Non-pigmented ciliary epithelial cell (primary cell): ENCODE measurements at regions not wholly inside any gene's neighbourhood (a gene's known extent, or its start where the extent isn't known, plus 50 kb on each side); places are given as distances from the start of the nearest gene placed in this dataset.
"Not testable (repeated sequence)": the region's sequence is repeated elsewhere in the genome, so short reads cannot be mapped to it uniquely, and the experiment has no call there.

Experiments
- DNase-seq: peaks from one replicate; pipeline ENCODE4 v3.0.0-alpha.2; 2010; ENCODE audit warnings: low read depth

- DNase-seq, result no peak
These were observed 255.3 kb upstream of the GJE1 start for GRCh38 chr6:141877275-141877983.

- DNase-seq, result no peak
These were observed 257.7 kb upstream of the GJE1 start for GRCh38 chr6:141874930-141875602.

- DNase-seq, result not testable (repeated sequence)
These were observed 263.2 kb upstream of the GJE1 start for GRCh38 chr6:141869509-141869908.

- no peak for DNase-seq
These were observed 265.0 kb upstream of the GJE1 start for GRCh38 chr6:141867767-141868166.

- no peak for DNase-seq
These were observed 265.8 kb upstream of the GJE1 start for GRCh38 chr6:141866731-141867497.

GRCh38 chr6:141851063-141851462, 281.7 kb upstream of the GJE1 start:
- DNase-seq, result no peak

- DNase-seq, result no peak
These were observed 284.5 kb upstream of the GJE1 start for GRCh38 chr6:141848029-141848890.

GRCh38 chr6:141846639-141847038, 286.1 kb upstream of the GJE1 start:
- DNase-seq, result no peak

GRCh38 chr6:141843178-141843834, 289.4 kb upstream of the GJE1 start:
- DNase-seq, result no peak

GRCh38 chr6:141833001-141833655, 299.6 kb upstream of the GJE1 start:
- no peak for DNase-seq

GRCh38 chr6:141830530-141830929, 302.2 kb upstream of the GJE1 start:
- DNase-seq, result no peak

- no peak for DNase-seq
These were observed 303.0 kb upstream of the GJE1 start for GRCh38 chr6:141829566-141830360.

GRCh38 chr6:141824350-141824749, 308.4 kb upstream of the GJE1 start:
- no peak for DNase-seq

GRCh38 chr6:141815039-141815438, 317.7 kb upstream of the GJE1 start:
- DNase-seq, result not testable (repeated sequence)

GRCh38 chr6:141809901-141810300, 322.8 kb upstream of the GJE1 start:
- no peak for DNase-seq

- no peak for DNase-seq
These were observed 324.1 kb upstream of the GJE1 start for GRCh38 chr6:141808662-141809061.

- not testable (repeated sequence) for DNase-seq
These were observed 331.8 kb upstream of the GJE1 start for GRCh38 chr6:141800973-141801372.

- no peak for DNase-seq
These were observed 341.8 kb upstream of the GJE1 start for GRCh38 chr6:141790921-141791320.

- no peak for DNase-seq
These were observed 344.6 kb upstream of the GJE1 start for GRCh38 chr6:141788096-141788495.

- no peak for DNase-seq
These were observed 349.1 kb upstream of the GJE1 start for GRCh38 chr6:141783585-141783984.
